ENCODE measurements at regions not wholly inside any gene's neighbourhood (a gene's known extent, or its start where the extent isn't known, plus 50 kb on each side); places are given as distances from the start of the nearest gene placed in this dataset.

GRCh38 chr20:11753155-11753554, 164.5 kb upstream of the BTBD3 start:
- H3K4me1 ChIP-seq, result no peaks in the 10 kb centered on the region
- TF ChIP-seq, protein P1, sequence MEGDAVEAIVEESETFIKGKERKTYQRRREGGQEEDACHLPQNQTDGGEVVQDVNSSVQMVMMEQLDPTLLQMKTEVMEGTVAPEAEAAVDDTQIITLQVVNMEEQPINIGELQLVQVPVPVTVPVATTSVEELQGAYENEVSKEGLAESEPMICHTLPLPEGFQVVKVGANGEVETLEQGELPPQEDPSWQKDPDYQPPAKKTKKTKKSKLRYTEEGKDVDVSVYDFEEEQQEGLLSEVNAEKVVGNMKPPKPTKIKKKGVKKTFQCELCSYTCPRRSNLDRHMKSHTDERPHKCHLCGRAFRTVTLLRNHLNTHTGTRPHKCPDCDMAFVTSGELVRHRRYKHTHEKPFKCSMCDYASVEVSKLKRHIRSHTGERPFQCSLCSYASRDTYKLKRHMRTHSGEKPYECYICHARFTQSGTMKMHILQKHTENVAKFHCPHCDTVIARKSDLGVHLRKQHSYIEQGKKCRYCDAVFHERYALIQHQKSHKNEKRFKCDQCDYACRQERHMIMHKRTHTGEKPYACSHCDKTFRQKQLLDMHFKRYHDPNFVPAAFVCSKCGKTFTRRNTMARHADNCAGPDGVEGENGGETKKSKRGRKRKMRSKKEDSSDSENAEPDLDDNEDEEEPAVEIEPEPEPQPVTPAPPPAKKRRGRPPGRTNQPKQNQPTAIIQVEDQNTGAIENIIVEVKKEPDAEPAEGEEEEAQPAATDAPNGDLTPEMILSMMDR (IDR thresholded peaks at IDR 0.05; ENCODE audit: low read depth, low read length), result no peak
- no peaks in the 10 kb centered on the region for H3K27me3 ChIP-seq
- no peak for DNase-seq
- H3K4me3 ChIP-seq (ENCODE audit: low read depth, low read length), result no peak overlapping the region
- H3K36me3 ChIP-seq, result no peaks in the 10 kb centered on the region
- no peaks in the 10 kb centered on the region for H3K9me3 ChIP-seq

DNA sequence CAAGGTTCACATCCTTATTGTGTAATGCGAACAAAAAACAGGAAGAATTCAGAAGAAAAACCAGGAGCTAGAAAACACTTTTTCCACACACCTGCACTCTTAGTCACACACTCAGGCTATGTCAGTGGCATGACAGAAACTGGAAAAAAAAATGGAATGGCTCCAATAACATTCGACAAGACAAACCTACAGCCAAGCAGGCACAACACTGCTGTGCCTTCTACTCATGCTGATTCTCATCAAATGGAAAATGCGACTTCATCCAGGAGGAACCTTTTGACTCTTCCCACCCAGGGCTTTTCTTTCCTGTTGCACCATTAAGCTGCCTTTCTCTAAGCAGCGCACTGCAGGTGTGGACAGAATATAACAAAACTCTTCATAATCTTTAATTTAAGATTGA, 163.2 kb upstream of the BTBD3 start:
- H3K36me3 ChIP-seq, result no peaks in the 10 kb centered on the region
- TF ChIP-seq, protein P1 (IDR thresholded peaks at IDR 0.05; ENCODE audit: low read depth, low read length), result no peak
- no peaks in the 10 kb centered on the region for H3K27me3 ChIP-seq
- no peaks in the 10 kb centered on the region for H3K4me1 ChIP-seq
- DNase-seq, result no peak
- H3K9me3 ChIP-seq, result no peaks in the 10 kb centered on the region
- no peak overlapping the region for H3K4me3 ChIP-seq (ENCODE audit: low read depth, low read length)

GRCh38 chr20:11755071-11755841, 162.4 kb upstream of the BTBD3 start:
- TF ChIP-seq, protein P1 (IDR thresholded peaks at IDR 0.05; ENCODE audit: low read depth, low read length), result no peak
- no peak for DNase-seq
- H3K27me3 ChIP-seq, result no peaks in the 10 kb centered on the region; the same call in 1 of the 2 replicates
- H3K9me3 ChIP-seq, result no peaks in the 10 kb centered on the region
- no peaks in the 10 kb centered on the region for H3K4me1 ChIP-seq
- no peaks in the 10 kb centered on the region for H3K36me3 ChIP-seq
- no peak overlapping the region for H3K4me3 ChIP-seq (ENCODE audit: low read depth, low read length)

DNA sequence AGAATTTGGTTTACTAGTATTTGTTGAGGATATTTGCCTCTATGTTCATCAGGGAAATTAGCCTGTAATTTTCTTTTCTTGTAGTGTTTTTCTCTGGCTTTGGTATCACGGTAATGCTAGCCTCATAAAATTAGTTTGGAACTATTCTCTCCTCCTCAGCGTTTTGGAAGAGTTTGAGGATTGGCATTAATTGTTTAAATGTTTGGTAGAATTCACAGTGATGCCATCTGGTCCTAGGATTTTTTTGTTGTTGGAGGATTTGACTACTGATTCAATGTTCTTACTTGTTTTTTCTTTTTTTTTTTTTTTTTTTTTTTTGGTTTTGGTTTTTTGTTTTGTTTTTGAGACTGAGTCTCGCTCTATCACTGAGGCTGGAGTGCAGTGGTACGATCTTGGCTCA, 156.2 kb upstream of the BTBD3 start:
- TF ChIP-seq, protein P1 (IDR thresholded peaks at IDR 0.05; ENCODE audit: low read depth, low read length), result no peak
- Histone ChIP-seq H3K4me3 (ENCODE audit: low read depth, low read length) (no peak overlapping the region), H3K36me3 (no peaks in the 10 kb centered on the region), H3K27me3 (no peaks in the 10 kb centered on the region; the same call in 1 of the 2 replicates), H3K9me3 (no peaks in the 10 kb centered on the region), H3K4me1 (no peaks in the 10 kb centered on the region)
- DNase-seq, result no peak

- H3K4me3 ChIP-seq (ENCODE audit: low read depth, low read length), result no peak overlapping the region
- no peak for DNase-seq
- H3K4me1 ChIP-seq, result no peaks in the 10 kb centered on the region
- H3K36me3 ChIP-seq, result no peaks in the 10 kb centered on the region
- no peaks in the 10 kb centered on the region for H3K9me3 ChIP-seq
- no peaks in the 10 kb centered on the region for H3K27me3 ChIP-seq
- TF ChIP-seq, protein P1 (IDR thresholded peaks at IDR 0.05; ENCODE audit: low read depth, low read length), result no peak
Observed at GRCh38 chr20:11766961-11767360, 150.7 kb upstream of the BTBD3 start.

GRCh38 chr20:11769825-11770224, 147.9 kb upstream of the BTBD3 start:
- Histone ChIP-seq H3K4me3 (ENCODE audit: low read depth, low read length) (no peak overlapping the region), H3K27me3 (no peaks in the 10 kb centered on the region), H3K4me1 (no peaks in the 10 kb centered on the region), H3K36me3 (no peaks in the 10 kb centered on the region), H3K9me3 (no peaks in the 10 kb centered on the region)
- TF ChIP-seq, protein P1 (IDR thresholded peaks at IDR 0.05; ENCODE audit: low read depth, low read length), result no peak
- no peak for DNase-seq
